ENCODE measurements at regions not wholly inside any gene's neighbourhood (a gene's known extent, or its start where the extent isn't known, plus 50 kb on each side); places are given as distances from the start of the nearest gene placed in this dataset.

GRCh38 chr2:104656571-104657163 lies 197.2 kb upstream of the POU3F3 start:
- no peak for TF ChIP-seq CTCF (conservative IDR thresholded peaks at IDR 0.05 in 1 of 2, IDR thresholded peaks at IDR 0.05 in 1 of 2; ENCODE audit: extremely low read depth in 1 of 2, insufficient read depth in 1 of 2, low read depth in 1 of 2, low read length in 2 of 2)
- TF ChIP-seq EZH2 (IDR thresholded peaks at IDR 0.05; ENCODE audit: borderline replicate concordance, low read length): no peak

Data from mammary epithelial cell (primary cell).